CD4-positive, CD25-positive, alpha-beta regulatory T cell (primary cell): ENCODE measurements at regions not wholly inside any gene's neighbourhood (a gene's known extent, or its start where the extent isn't known, plus 50 kb on each side); places are given as distances from the start of the nearest gene placed in this dataset.

Experiments
- ATAC-seq, 2 donors: fragments of 150-1000 bp; cut with Tn5 transposase; one replicate each; pipeline ENCODE4 v1.10.0; 2021; ENCODE audit warnings: low read depth in 2 of 2, moderate number of reproducible peaks in 2 of 2, moderate library complexity in 1 of 2
- DNase-seq, 3 donors: peaks; one replicate each; pipeline versions ENCODE4 v3.0.0 to v3.0.0-alpha.2; 2012 to 2022; ENCODE audit warnings: mixed read lengths in 1 of 3
- H3K27ac ChIP-seq: one replicate; pipeline ENCODE4 v1.7.0; 2013; ENCODE audit warnings: mild to moderate bottlenecking, low read length; ENCODE audit not compliant: insufficient read depth, poor library complexity, severe bottlenecking
- H3K27me3 ChIP-seq: one replicate; pipeline ENCODE4 v1.7.0; 2013; ENCODE audit warnings: low read length; ENCODE audit not compliant: control insufficient read depth, insufficient read depth
- H3K36me3 ChIP-seq: one replicate; pipeline ENCODE4 v1.7.0; 2013; ENCODE audit warnings: mild to moderate bottlenecking, low read length, moderate library complexity; ENCODE audit not compliant: control insufficient read depth, insufficient read depth
- H3K4me1 ChIP-seq: 2 replicates; pipeline ENCODE4 v1.7.0; 2013; ENCODE audit warnings: mild to moderate bottlenecking, low read length; ENCODE audit not compliant: insufficient read depth, control insufficient read depth, poor library complexity, severe bottlenecking
- H3K4me3 ChIP-seq: one replicate; pipeline ENCODE4 v1.7.0; 2013; ENCODE audit warnings: low read depth, mild to moderate bottlenecking, low read length, moderate library complexity
- H3K9me3 ChIP-seq, 2 experiments: 1 replicate in 1 of 2; 2 replicates in 1 of 2; pipeline ENCODE4 v1.7.0; 2013; ENCODE audit warnings: low read length in 2 of 2, mild to moderate bottlenecking in 1 of 2, moderate library complexity in 1 of 2; ENCODE audit not compliant: control insufficient read depth in 2 of 2
- H3K27ac Mint-ChIP-seq, 3 donors: one replicate each; pipeline ENCODE4 v1.8.0; 2020 to 2022; ENCODE audit warnings: mild to moderate bottlenecking in 3 of 3, mixed read lengths in 3 of 3, moderate library complexity in 2 of 3
- H3K27me3 Mint-ChIP-seq: one replicate; pipeline ENCODE4 v1.8.0; 2022; ENCODE audit warnings: mild to moderate bottlenecking, mixed read lengths
- H3K36me3 Mint-ChIP-seq: one replicate; pipeline ENCODE4 v1.8.0; 2020; ENCODE audit warnings: mixed read lengths
- H3K4me1 Mint-ChIP-seq, 4 donors: one replicate each; pipeline ENCODE4 v1.8.0; 2020 to 2022; ENCODE audit warnings: mixed read lengths in 4 of 4, mild to moderate bottlenecking in 1 of 4
- H3K4me3 Mint-ChIP-seq, 4 donors: one replicate each; pipeline ENCODE4 v1.8.0; 2020 to 2022; ENCODE audit warnings: mild to moderate bottlenecking in 4 of 4, mixed read lengths in 4 of 4, moderate library complexity in 3 of 4
- H3K9me3 Mint-ChIP-seq, 7 donors: one replicate each; pipeline ENCODE4 v1.8.0; 2020 to 2022; ENCODE audit warnings: mixed read lengths in 7 of 7, mild to moderate bottlenecking in 3 of 7, moderate library complexity in 2 of 7

GRCh38 chr13:50358231-50359040 is 343.2 kb downstream of the KCNRG start:
- no peak for DNase-seq
- peaks cover 25 to 63% (median 40%) of the 10 kb centered on the region in 4 donors for H3K4me1 Mint-ChIP-seq
- no peaks in the 10 kb centered on the region for H3K27me3 ChIP-seq
- H3K9me3 Mint-ChIP-seq: peaks cover 0 to 2% (median 0%) of the 10 kb centered on the region in 7 donors
- H3K9me3 ChIP-seq: no peaks in the 10 kb centered on the region
- H3K27me3 Mint-ChIP-seq: peaks cover 4% of the 10 kb centered on the region
- H3K36me3 Mint-ChIP-seq: no peaks in the 10 kb centered on the region
- H3K4me3 ChIP-seq: no peak overlapping the region
- peaks cover 10% of the 10 kb centered on the region for H3K4me1 ChIP-seq
- H3K4me3 Mint-ChIP-seq: peak overlapping the region in 1 of 4 donors; percentile 22
- no peak overlapping the region for H3K27ac ChIP-seq
- peak overlapping the region in 1 of 3 donors; percentile 65 for H3K27ac Mint-ChIP-seq
- no peaks in the 10 kb centered on the region for H3K36me3 ChIP-seq
- ATAC-seq: no peak

DNA sequence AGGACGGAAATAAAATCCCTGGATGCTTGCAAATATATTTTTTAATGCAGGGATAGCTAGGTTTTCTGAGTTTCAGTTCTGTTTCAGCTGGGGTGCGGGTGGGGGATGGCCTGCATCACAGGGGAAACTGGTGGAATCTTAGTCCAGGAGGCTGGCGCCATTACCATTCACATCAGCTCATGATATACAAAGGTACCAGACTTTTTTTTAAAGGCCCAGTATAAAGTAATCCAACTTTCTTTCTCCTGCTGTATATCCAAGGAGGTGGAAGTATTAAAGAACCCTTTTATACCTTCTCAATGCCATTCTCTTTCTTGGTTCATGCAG is 343.8 kb downstream of the KCNRG start:
- H3K4me1 Mint-ChIP-seq: peaks cover 24 to 59% (median 40%) of the 10 kb centered on the region in 4 donors
- H3K27ac Mint-ChIP-seq: no peak overlapping the region
- peaks cover 0 to 2% (median 0%) of the 10 kb centered on the region in 7 donors for H3K9me3 Mint-ChIP-seq

GRCh38 chr13:50359779-50360178 is 344.5 kb downstream of the KCNRG start:
- no peak overlapping the region for H3K27ac ChIP-seq
- no peaks in the 10 kb centered on the region for H3K27me3 ChIP-seq
- peaks cover 11% of the 10 kb centered on the region for H3K4me1 ChIP-seq
- DNase-seq (no peak), ATAC-seq (no peak)
- H3K27ac Mint-ChIP-seq: peak overlapping the region in 1 of 3 donors; percentile 71
- H3K27me3 Mint-ChIP-seq: no peaks in the 10 kb centered on the region
- H3K36me3 Mint-ChIP-seq: no peaks in the 10 kb centered on the region
- H3K4me3 Mint-ChIP-seq: peak overlapping the region in 2 of 4 donors; percentile 14 to 26
- no peaks in the 10 kb centered on the region for H3K9me3 ChIP-seq
- H3K4me3 ChIP-seq: no peak overlapping the region
- H3K36me3 ChIP-seq: no peaks in the 10 kb centered on the region
- H3K4me1 Mint-ChIP-seq: peaks cover 24 to 60% (median 38%) of the 10 kb centered on the region in 4 donors
- H3K9me3 Mint-ChIP-seq: peaks cover 0 to 2% (median 0%) of the 10 kb centered on the region in 7 donors

More for the DNA sequence above, 343.8 kb downstream of the KCNRG start:
- Mint-ChIP-seq H3K4me3 (no peak overlapping the region), H3K27me3 (no peaks in the 10 kb centered on the region), H3K36me3 (no peaks in the 10 kb centered on the region)
- ATAC-seq (no peak), DNase-seq (no peak)
- Histone ChIP-seq H3K27ac (no peak overlapping the region), H3K4me3 (no peak overlapping the region), H3K9me3 (no peaks in the 10 kb centered on the region), H3K36me3 (no peaks in the 10 kb centered on the region), H3K27me3 (no peaks in the 10 kb centered on the region), H3K4me1 (peaks cover 10% of the 10 kb centered on the region)

DNA sequence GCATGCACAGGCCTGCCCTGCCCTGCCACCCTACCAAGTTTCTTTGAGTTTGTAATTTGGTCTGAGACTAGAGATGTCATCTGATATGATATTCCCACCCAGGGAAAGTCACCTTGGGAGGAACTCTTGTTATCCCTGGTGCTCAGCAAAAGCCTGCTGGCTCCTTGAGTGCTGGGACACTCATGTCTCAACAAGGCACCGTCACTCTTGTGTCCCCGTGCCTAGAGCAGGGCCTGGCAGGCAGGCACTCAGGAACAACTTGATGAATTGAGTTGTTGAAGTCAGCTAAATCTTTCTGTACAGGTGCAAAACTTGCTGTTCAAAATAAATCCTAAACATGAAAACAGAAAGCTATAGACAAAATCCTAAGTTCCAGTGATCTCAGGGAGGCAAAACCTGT is 345.4 kb downstream of the KCNRG start:
- H3K27ac ChIP-seq: no peak overlapping the region
- H3K36me3 ChIP-seq: no peaks in the 10 kb centered on the region
- no peaks in the 10 kb centered on the region for H3K27me3 Mint-ChIP-seq
- ATAC-seq (no peak), DNase-seq (no peak)
- H3K27ac Mint-ChIP-seq: peak overlapping the region in 1 of 3 donors; percentile 71
- H3K4me3 ChIP-seq: peak overlapping the region; percentile 67
- peak overlapping the region in 1 of 4 donors; percentile 5 for H3K4me3 Mint-ChIP-seq
- H3K4me1 ChIP-seq: peaks cover 19% of the 10 kb centered on the region
- no peaks in the 10 kb centered on the region for H3K27me3 ChIP-seq
- H3K9me3 ChIP-seq: no peaks in the 10 kb centered on the region
- peaks cover 22 to 62% (median 37%) of the 10 kb centered on the region in 4 donors for H3K4me1 Mint-ChIP-seq
- no peaks in the 10 kb centered on the region for H3K36me3 Mint-ChIP-seq
- peaks cover 0 to 2% (median 0%) of the 10 kb centered on the region in 7 donors for H3K9me3 Mint-ChIP-seq

GRCh38 chr13:50361282-50361681 is 346.0 kb downstream of the KCNRG start:
- Histone ChIP-seq H3K4me3 (peak overlapping the region; percentile 67), H3K27ac (no peak overlapping the region), H3K9me3 (no peaks in the 10 kb centered on the region), H3K27me3 (no peaks in the 10 kb centered on the region), H3K36me3 (no peaks in the 10 kb centered on the region), H3K4me1 (peaks cover 26% of the 10 kb centered on the region)
- H3K27ac Mint-ChIP-seq: peak overlapping the region; percentile 63 to 72 (median 71)
- H3K27me3 Mint-ChIP-seq: peaks cover 6% of the 10 kb centered on the region
- no peaks in the 10 kb centered on the region for H3K36me3 Mint-ChIP-seq
- peaks cover 26 to 66% (median 39%) of the 10 kb centered on the region in 4 donors for H3K4me1 Mint-ChIP-seq
- peaks cover 0 to 2% (median 0%) of the 10 kb centered on the region in 7 donors for H3K9me3 Mint-ChIP-seq
- DNase-seq: peak in 2 of 3 donors; percentile 16 to 65
- ATAC-seq: no peak
- H3K4me3 Mint-ChIP-seq: peak overlapping the region; percentile 4 to 62 (median 20)

- Histone ChIP-seq H3K27ac (peak overlapping the region; percentile 80), H3K4me1 (peaks cover 36% of the 10 kb centered on the region), H3K4me3 (peak overlapping the region; percentile 86), H3K36me3 (no peaks in the 10 kb centered on the region), H3K9me3 (no peaks in the 10 kb centered on the region), H3K27me3 (no peaks in the 10 kb centered on the region)
- Mint-ChIP-seq H3K4me3 (peak overlapping the region; percentile 23 to 80 (median 64)), H3K27me3 (peaks cover 14% of the 10 kb centered on the region), H3K9me3 (no peaks in the 10 kb centered on the region), H3K36me3 (peaks cover 3% of the 10 kb centered on the region), H3K27ac (peak overlapping the region; percentile 89 to 98 (median 94)), H3K4me1 (peaks cover 30 to 52% (median 45%) of the 10 kb centered on the region in 4 donors)
- peak; percentile 11 to 92 (median 60) for DNase-seq
- peak; percentile 82 to 87 for ATAC-seq
Observed at GRCh38 chr13:50365408-50366391, 350.5 kb downstream of the KCNRG start.

- no peaks in the 10 kb centered on the region for H3K9me3 ChIP-seq
- H3K27me3 Mint-ChIP-seq: peaks cover 21% of the 10 kb centered on the region
- H3K36me3 ChIP-seq: no peaks in the 10 kb centered on the region
- ATAC-seq (no peak), DNase-seq (peak in 2 of 3 donors; percentile 17 to 75)
- peaks cover 22 to 46% (median 39%) of the 10 kb centered on the region in 4 donors for H3K4me1 Mint-ChIP-seq
- peak overlapping the region; percentile 23 to 80 (median 70) for H3K4me3 Mint-ChIP-seq
- H3K27me3 ChIP-seq: no peaks in the 10 kb centered on the region
- H3K9me3 Mint-ChIP-seq: peaks cover 0 to under 1% (median 0%) of the 10 kb centered on the region in 7 donors
- H3K36me3 Mint-ChIP-seq: peaks cover 6% of the 10 kb centered on the region
- peaks cover 32% of the 10 kb centered on the region for H3K4me1 ChIP-seq
- H3K4me3 ChIP-seq: peak overlapping the region; percentile 86
- peak overlapping the region; percentile 89 to 98 (median 94) for H3K27ac Mint-ChIP-seq
- peak overlapping the region; percentile 80 for H3K27ac ChIP-seq
Observed at GRCh38 chr13:50366488-50367174, 351.4 kb downstream of the KCNRG start.
